GM10248 (cell line): ENCODE measurements at regions not wholly inside any gene's neighbourhood (a gene's known extent, or its start where the extent isn't known, plus 50 kb on each side); places are given as distances from the start of the nearest gene placed in this dataset.
A peak's percentile ranks its signal among the peaks of the same experiment; 100 is the strongest.

ENCODE experiments used
- CTCF ChIA-PET: fragments of 300-600 bp; sonication (Branson Sonifier 250); formaldehyde crosslinking; extraction: SDS; loops from one replicate; lab custom pipeline; 2021; ENCODE audit warnings: antibody characterized with exemption; lab: Yijun Ruan, JAX
- POLR2A ChIA-PET: fragments of 350-650 bp; sonication (Branson Sonifier 250); formaldehyde crosslinking; extraction: SDS; loops from one replicate; lab custom pipeline; 2020; ENCODE audit warnings: antibody characterized with exemption; lab: Yijun Ruan, JAX
- DNase-seq: peaks from one replicate; pipeline ENCODE4 v3.0.0; 2012; ENCODE audit errors: extremely low spot score
- TF ChIP-seq, protein P1 (sequence below): IDR thresholded peaks from 2 replicates; pipeline ENCODE4 v1.5.1; 2012; ENCODE audit warnings: mild to moderate bottlenecking, low read depth; ENCODE audit errors: extremely low read depth, missing control alignments, control extremely low read depth

GRCh38 chr6:106847116-106847515 is 127.4 kb downstream of the CD24 start:
- CTCF ChIA-PET, result interaction anchor here (1.3 to 1.6 kb wide), 2 partner anchors 9 to 132 kb away, joined by 4 read pairs; no protein-coding TSS in a partner anchor
- TF ChIP-seq, protein P1, sequence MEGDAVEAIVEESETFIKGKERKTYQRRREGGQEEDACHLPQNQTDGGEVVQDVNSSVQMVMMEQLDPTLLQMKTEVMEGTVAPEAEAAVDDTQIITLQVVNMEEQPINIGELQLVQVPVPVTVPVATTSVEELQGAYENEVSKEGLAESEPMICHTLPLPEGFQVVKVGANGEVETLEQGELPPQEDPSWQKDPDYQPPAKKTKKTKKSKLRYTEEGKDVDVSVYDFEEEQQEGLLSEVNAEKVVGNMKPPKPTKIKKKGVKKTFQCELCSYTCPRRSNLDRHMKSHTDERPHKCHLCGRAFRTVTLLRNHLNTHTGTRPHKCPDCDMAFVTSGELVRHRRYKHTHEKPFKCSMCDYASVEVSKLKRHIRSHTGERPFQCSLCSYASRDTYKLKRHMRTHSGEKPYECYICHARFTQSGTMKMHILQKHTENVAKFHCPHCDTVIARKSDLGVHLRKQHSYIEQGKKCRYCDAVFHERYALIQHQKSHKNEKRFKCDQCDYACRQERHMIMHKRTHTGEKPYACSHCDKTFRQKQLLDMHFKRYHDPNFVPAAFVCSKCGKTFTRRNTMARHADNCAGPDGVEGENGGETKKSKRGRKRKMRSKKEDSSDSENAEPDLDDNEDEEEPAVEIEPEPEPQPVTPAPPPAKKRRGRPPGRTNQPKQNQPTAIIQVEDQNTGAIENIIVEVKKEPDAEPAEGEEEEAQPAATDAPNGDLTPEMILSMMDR, result no peak
- DNase-seq, result peak; percentile 49
- POLR2A ChIA-PET, result no interaction called here

GRCh38 chr6:106844930-106845329 is 129.6 kb downstream of the CD24 start:
- peak; percentile 67 for DNase-seq
- ChIA-PET CTCF (interaction anchor here (1.2 kb wide), 1 partner anchor 134 kb away, joined by 4 read pairs; no protein-coding TSS in a partner anchor), POLR2A (no interaction called here)
- TF ChIP-seq, protein P1, result no peak

DNA sequence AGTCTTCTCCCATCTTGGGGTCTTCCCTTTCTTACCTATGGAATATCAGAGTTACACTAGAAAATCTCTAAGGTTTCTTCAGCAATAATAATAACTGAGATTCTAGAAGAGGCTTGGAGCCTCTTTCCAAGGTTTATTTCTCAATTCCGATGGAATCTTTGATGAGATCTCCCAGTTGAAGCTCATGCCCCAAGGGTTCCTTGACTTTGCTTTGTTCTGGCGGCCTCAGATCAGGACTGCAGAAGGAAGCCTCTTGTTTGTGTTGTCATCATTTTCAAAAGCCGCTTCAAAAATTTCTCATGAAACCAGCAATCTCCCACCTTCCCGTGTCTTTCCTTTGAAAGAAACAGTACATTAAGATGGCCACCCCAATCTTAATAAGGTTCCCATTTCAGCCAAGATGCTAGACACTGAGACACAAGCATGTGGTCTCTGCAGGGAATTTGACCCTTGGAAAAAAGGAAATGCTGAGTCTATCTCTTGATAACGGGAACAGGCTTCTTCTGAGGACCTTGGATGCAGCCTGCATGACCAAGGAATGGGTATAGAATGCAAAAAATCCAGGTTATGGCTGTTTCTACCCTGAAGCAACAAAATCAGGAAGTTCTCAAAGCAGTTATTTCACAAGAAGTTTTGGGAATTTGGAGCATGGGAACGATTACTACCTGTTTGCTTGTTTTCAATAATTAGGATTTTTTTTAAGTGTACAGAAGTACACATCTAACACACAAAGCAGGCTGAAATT is 141.6 kb downstream of the CD24 start:
- ChIA-PET CTCF (interaction anchor here (0.7 kb wide), 1 partner anchor 146 kb away, joined by 3 read pairs; no protein-coding TSS in a partner anchor), POLR2A (no interaction called here)
- TF ChIP-seq, protein P1, result no peak
- DNase-seq, result no peak

DNA sequence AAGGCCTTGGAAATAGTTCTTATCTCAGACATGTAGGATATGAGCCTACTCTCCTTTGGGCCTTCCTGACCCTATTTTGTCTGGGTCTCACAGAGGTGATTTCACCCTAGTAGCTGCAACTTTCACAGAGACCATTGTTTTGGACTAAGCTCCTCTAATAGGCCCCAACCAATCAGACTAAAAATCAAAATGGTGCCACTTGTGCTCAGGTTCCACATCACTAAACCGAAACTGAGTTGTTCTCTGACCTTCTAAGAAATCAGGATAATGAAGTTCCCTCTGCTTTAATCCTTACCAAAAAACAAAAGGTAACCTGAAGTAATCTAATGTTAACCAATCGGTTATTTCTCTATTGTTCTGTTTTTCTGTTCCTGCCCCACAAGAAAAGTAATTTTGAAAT is 143.6 kb downstream of the CD24 start:
- DNase-seq, result no peak
- CTCF ChIA-PET, result no interaction called here
- TF ChIP-seq, protein P1, result no peak
- POLR2A ChIA-PET, result no interaction called here

DNA sequence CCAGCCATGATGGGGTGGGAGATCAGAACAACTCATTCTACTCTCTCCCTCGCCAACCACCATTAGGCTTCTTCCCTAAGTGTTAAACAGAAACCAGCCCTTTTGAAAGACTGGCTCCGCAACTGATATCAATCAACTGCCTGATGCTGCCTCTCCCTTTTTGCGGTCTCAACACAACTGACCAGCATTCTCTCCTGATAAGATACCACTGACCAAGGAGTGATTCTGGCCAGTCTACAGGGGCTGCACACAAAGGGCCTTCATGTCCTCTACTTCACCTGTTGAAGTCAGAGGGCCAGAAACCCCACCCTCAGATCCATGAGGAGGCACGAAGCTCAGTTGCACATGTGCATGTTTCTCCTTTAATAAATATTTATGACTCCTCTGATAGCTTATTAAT is 145.1 kb downstream of the CD24 start:
- ChIA-PET POLR2A (no interaction called here), CTCF (no interaction called here)
- DNase-seq, result no peak
- TF ChIP-seq, protein P1, result no peak

GRCh38 chr6:106827081-106827480 is 147.4 kb downstream of the CD24 start:
- ChIA-PET POLR2A (no interaction called here), CTCF (no interaction called here)
- TF ChIP-seq, protein P1, result no peak
- no peak for DNase-seq

DNA sequence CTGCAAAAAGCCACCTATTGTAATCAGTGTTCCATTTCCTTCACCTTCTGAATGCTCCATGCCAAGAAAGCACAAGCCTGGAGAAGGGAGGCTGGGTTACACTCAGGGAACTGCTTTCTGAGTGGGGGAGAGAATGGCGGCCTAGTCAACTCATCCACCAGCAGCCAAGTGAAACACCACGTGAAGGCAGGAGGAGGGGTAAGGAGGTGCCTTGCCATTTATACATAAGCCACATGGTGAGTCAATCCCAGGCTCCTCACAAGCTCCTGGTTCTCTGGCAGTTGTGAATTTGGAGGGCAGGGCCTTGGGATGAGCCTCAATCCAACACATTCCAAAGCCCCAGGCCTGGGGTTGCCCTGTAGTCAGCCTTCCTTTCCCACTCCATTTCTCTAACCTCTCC is 149.4 kb downstream of the CD24 start:
- TF ChIP-seq, protein P1, result no peak
- DNase-seq, result no peak
- ChIA-PET POLR2A (no interaction called here), CTCF (no interaction called here)
